Adrenal gland (tissue), 9 donors: ENCODE measurements at regions not wholly inside any gene's neighbourhood (a gene's known extent, or its start where the extent isn't known, plus 50 kb on each side); places are given as distances from the start of the nearest gene placed in this dataset.
A peak's percentile ranks its signal among the peaks of the same experiment; 100 is the strongest.

ENCODE experiments used
- DNase-seq, 7 donors: peaks; one replicate each; pipeline ENCODE4 v3.0.0-alpha.2; 2019 to 2020
- H3K27ac ChIP-seq, 5 donors: fragments of 200-600 bp; sonication (generic) in 4 of 5; 1 replicate in 3 of 5; 2 replicates in 2 of 5; pipeline versions ENCODE4 v1.5.1 to v1.8.0; 2016 to 2020; ENCODE audit warnings: mild to moderate bottlenecking in 1 of 5
- H3K27me3 ChIP-seq: fragments of 200-600 bp; 2 replicates; pipeline ENCODE4 v1.8.0; 2021
- H3K36me3 ChIP-seq, 2 donors: fragments of 200-600 bp; replicated peaks in 1 of 2; 1 replicate in 1 of 2; 2 replicates in 1 of 2; pipeline versions ENCODE4 v1.5.1 to v1.8.0; 2018 to 2022
- H3K4me1 ChIP-seq, 2 donors: fragments of 200-600 bp; replicated peaks in 1 of 2; 1 replicate in 1 of 2; 2 replicates in 1 of 2; pipeline versions ENCODE4 v1.5.1 to v1.8.0; 2018 to 2021
- H3K4me3 ChIP-seq, 4 donors: fragments of 200-600 bp; sonication (generic) in 3 of 4; one replicate each; pipeline ENCODE4 v1.5.1; 2016 to 2018
- H3K9me3 ChIP-seq, 3 donors: fragments of 200-600 bp; sonication (generic) in 1 of 3; replicated peaks in 1 of 3; 1 replicate in 2 of 3; 2 replicates in 1 of 3; pipeline versions ENCODE4 v1.5.1 to v1.8.0; 2016 to 2021
- POLR2A ChIP-seq, 2 donors: fragments of 450-650 bp; IDR thresholded peaks; one replicate each; pipeline ENCODE4 v1.6.1; 2017; ENCODE audit warnings: antibody characterized with exemption in 2 of 2, mild to moderate bottlenecking in 2 of 2, moderate library complexity in 1 of 2
- WGBS, 4 donors: extraction: QIAGEN DNeasy Blood & Tissue Kit in 2 of 4; methylation state at CpG; one replicate each; pipeline versions ENCODE4 v1.1.5 to v1.1.7; 2013 to 2017; 5-methylcytosine and 5-hydroxymethylcytosine counted together
- intact Hi-C, 2 donors: fragments of 100-400 bp; cut with DNase I; formaldehyde crosslinking; loops; one replicate each; pipeline versions ENCODE4 v1.14.1 to v1.15.0; 2022 to 2023
- TF ChIP-seq, protein P1 (sequence below), 6 experiments: fragments of 450-650 bp in 4 of 6; fragments of 200-600 bp in 2 of 6; sonication (generic) in 1 of 6; IDR thresholded peaks; 1 replicate in 5 of 6; 2 replicates in 1 of 6; pipeline versions ENCODE4 v1.5.1 to v1.8.0; 2016 to 2021; ENCODE audit warnings: antibody characterized with exemption in 6 of 6, mild to moderate bottlenecking in 2 of 6, moderate library complexity in 1 of 6
- donor health status: healthy with polysubstance abuse.
- donor health status: Bipolar disorder and iron deficiency.
- donor health status: DM: yes; HTN: yes; CAD: no.
- donor health status: DM: no; HTN: no; CAD: no.
- donor health status: DM: no; HTN: no; CAD: no.

DNA sequence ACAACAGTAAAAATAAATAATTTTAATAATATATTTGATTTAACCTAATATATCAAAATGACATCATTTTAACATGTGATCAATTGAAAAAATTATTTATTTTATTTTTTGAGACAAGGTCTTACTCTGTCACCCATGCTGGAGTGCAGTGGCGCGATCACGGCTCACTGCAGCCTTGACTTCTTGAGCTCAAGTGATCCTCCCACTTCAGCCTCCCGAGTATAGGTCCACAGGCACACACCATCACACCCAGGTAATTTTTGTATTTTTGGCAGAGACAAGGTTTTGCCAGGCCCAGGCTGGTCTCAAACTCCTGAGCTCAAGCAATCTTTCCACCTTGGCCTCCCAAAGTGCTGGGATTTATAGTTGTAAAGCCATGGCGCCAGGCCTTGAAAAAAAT, 126.7 kb upstream of the COPS8 start:
- H3K27ac ChIP-seq = no peak overlapping the region
- WGBS, 4 donors = 86 to 98% (median 93%) methylated on average over 5 of the region's 5 CpGs
- H3K4me1 ChIP-seq = peaks cover 0 to 9% of the 10 kb centered on the region in 2 donors
- H3K36me3 ChIP-seq = no peaks in the 10 kb centered on the region
- H3K9me3 ChIP-seq = no peaks in the 10 kb centered on the region
- no peak for DNase-seq
- TF ChIP-seq, protein P1, sequence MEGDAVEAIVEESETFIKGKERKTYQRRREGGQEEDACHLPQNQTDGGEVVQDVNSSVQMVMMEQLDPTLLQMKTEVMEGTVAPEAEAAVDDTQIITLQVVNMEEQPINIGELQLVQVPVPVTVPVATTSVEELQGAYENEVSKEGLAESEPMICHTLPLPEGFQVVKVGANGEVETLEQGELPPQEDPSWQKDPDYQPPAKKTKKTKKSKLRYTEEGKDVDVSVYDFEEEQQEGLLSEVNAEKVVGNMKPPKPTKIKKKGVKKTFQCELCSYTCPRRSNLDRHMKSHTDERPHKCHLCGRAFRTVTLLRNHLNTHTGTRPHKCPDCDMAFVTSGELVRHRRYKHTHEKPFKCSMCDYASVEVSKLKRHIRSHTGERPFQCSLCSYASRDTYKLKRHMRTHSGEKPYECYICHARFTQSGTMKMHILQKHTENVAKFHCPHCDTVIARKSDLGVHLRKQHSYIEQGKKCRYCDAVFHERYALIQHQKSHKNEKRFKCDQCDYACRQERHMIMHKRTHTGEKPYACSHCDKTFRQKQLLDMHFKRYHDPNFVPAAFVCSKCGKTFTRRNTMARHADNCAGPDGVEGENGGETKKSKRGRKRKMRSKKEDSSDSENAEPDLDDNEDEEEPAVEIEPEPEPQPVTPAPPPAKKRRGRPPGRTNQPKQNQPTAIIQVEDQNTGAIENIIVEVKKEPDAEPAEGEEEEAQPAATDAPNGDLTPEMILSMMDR (IDR thresholded peaks at IDR 0.05) = no peak
- no peak for TF ChIP-seq POLR2A (IDR thresholded peaks at IDR 0.05)
- H3K27me3 ChIP-seq = no peaks in the 10 kb centered on the region
- H3K4me3 ChIP-seq = no peak overlapping the region
- intact Hi-C loops = no loop called here

DNA sequence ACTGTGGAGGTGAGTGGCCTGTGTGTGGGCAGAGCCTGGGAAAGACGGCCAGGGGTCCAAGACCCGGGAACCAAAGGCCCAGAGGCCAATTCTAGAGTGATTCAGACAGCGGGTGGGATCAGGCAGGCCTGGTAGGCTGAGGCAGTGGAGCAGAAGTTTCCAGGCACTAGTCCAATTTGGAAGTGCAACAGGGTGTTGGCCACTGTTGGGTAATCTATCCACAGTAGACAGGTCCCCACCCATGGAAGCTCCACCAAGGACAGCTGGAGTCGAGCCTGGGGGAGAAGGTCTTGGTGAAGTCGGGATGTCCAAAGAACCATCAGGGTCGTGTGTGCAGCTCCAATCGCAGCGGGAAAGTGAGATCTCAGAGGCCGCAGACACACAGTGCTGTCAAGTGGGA, 125.8 kb upstream of the COPS8 start:
- DNase-seq = peak in 1 of 7 donors; percentile 12

DNA sequence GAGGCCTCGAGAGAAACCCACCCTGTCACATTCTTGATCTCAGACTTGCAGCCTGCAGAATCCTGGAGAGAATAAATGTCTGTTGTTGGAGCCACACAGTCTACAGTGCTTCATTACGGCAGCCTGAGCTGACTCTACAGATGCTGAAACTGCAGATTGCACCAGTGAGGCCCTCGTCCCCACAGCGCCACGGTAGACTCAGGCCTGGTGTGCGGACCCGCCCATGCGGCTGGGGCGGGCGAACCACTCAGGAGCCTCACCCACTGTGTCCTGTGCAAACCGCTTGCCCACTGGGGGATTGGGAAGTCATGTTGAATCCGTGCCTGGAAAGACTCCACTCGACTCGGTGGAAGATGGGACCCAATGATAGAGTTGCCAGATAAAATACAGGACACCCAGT, 125.2 kb upstream of the COPS8 start:
- WGBS, 4 donors = 88 to 95% (median 95%) methylated on average over 12 to 14 of the region's 14 CpGs

More for the DNA sequence above, 125.8 kb upstream of the COPS8 start:
- Histone ChIP-seq H3K4me1 (peaks cover 0 to 9% of the 10 kb centered on the region in 2 donors), H3K27me3 (no peaks in the 10 kb centered on the region), H3K9me3 (no peaks in the 10 kb centered on the region), H3K4me3 (no peak overlapping the region), H3K36me3 (no peaks in the 10 kb centered on the region), H3K27ac (no peak overlapping the region)
- WGBS, 4 donors = 75 to 85% (median 82%) methylated on average over 9 of the region's 9 CpGs
- TF ChIP-seq, protein P1 (IDR thresholded peaks at IDR 0.05) = no peak
- TF ChIP-seq POLR2A (IDR thresholded peaks at IDR 0.05) = no peak
- intact Hi-C loops = no loop called here

DNA sequence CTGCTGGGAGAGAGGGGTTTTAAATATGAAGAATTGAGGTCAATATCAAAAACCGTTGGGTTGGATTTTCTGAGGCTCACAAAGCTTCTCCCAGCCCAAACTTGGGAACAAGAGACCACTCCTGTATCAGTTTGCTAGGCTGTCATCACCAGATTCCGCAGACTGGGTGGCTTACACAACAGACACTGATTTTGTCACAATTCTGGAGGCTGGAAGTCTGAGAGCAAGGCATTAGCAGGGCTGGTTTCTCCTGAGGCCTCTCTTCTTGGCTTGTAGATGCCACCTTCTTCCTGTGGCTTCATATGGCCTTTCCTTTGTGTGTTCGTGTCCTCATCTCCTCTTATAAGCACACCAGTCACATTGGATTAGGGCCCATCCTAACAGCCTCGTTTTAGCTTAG, 122.9 kb upstream of the COPS8 start:
- intact Hi-C loops = no loop called here
- no peak overlapping the region for H3K4me3 ChIP-seq
- no peaks in the 10 kb centered on the region for H3K36me3 ChIP-seq
- peaks cover 0 to 9% of the 10 kb centered on the region in 2 donors for H3K4me1 ChIP-seq
- WGBS, 4 donors = 90 to 97% (median 93%) methylated on average over 4 of the region's 4 CpGs
- peak in 1 of 7 donors; percentile 14 for DNase-seq
- H3K9me3 ChIP-seq = no peaks in the 10 kb centered on the region
- H3K27me3 ChIP-seq = no peaks in the 10 kb centered on the region
- no peak for TF ChIP-seq POLR2A (IDR thresholded peaks at IDR 0.05)
- TF ChIP-seq, protein P1 (IDR thresholded peaks at IDR 0.05) = no peak
- H3K27ac ChIP-seq = no peak overlapping the region

More for the DNA sequence above, 125.2 kb upstream of the COPS8 start:
- Histone ChIP-seq H3K4me3 (no peak overlapping the region), H3K27ac (no peak overlapping the region), H3K27me3 (no peaks in the 10 kb centered on the region), H3K36me3 (no peaks in the 10 kb centered on the region), H3K4me1 (peaks cover 0 to 9% of the 10 kb centered on the region in 2 donors), H3K9me3 (no peaks in the 10 kb centered on the region)
- no peak for TF ChIP-seq POLR2A (IDR thresholded peaks at IDR 0.05)
- TF ChIP-seq, protein P1 (IDR thresholded peaks at IDR 0.05) = no peak
- peak in 1 of 7 donors; percentile 9 for DNase-seq
- intact Hi-C loops = no loop called here
